PC-9 (cell line): ENCODE measurements at regions not wholly inside any gene's neighbourhood (a gene's known extent, or its start where the extent isn't known, plus 50 kb on each side); places are given as distances from the start of the nearest gene placed in this dataset.

Experiments
- CTCF ChIP-seq: fragments of 200-600 bp; sonication (generic); conservative IDR thresholded peaks from 2 replicates; pipeline ENCODE4 v1.6.1; 2017; ENCODE audit warnings: mixed run types, antibody characterized with exemption, mild to moderate bottlenecking, moderate library complexity
- EZH2 ChIP-seq: fragments of 200-600 bp; sonication (generic); IDR thresholded peaks from 2 replicates; pipeline ENCODE4 v1.8.0; 2017; ENCODE audit warnings: antibody characterized with exemption, low read depth

- TF ChIP-seq CTCF (no peak), EZH2 (no peak)
These were observed 74.2 kb upstream of the MBIP start for GRCh38 chr14:36394593-36394992.
